K562 (cell line): ENCODE measurements at regions not wholly inside any gene's neighbourhood (a gene's known extent, or its start where the extent isn't known, plus 50 kb on each side); places are given as distances from the start of the nearest gene placed in this dataset.

Experiments
- ATAC-seq: fragments of 200-7000 bp; cut with Tn5 transposase; 3 replicates; pipeline ENCODE4 v1.9.1; 2020; ENCODE audit warnings: moderate library complexity
- BruUV-seq: library from RNA; stranded (reverse); fragments of 400-500 nt; replicated peaks from 2 replicates; lab custom pipeline; 2021; lab: Mats Ljungman, UMichigan
- CTCF ChIA-PET: fragments of 300-600 bp; formaldehyde crosslinking; extraction: SDS; loops from one replicate; lab custom pipeline; 2021; ENCODE audit warnings: low intra/inter-chr PET ratio; lab: Yijun Ruan, JAX
- POLR2A ChIA-PET: fragments of 300-600, 350-650 bp; sonication (Branson Sonifier 250); formaldehyde crosslinking; extraction: SDS; loops from one replicate; lab custom pipeline; 2021; ENCODE audit warnings: antibody characterized with exemption, inconsistent platforms; lab: Yijun Ruan, JAX
- DNase-seq, 4 experiments: peaks; one replicate each; pipeline versions ENCODE4 v3.0.0 to v3.0.0-alpha.2; 2011 to 2018; ENCODE audit warnings: low spot score in 3 of 4, mixed read lengths in 3 of 4; ENCODE audit errors: extremely low read depth in 1 of 4
- FAIRE-seq: peaks from 2 replicates; lab custom pipeline; 2011; peaks lifted over from hg19 to GRCh38; lab: Jason Lieb, UNC
- H2AFZ ChIP-seq: 2 replicates; pipeline ENCODE4 v1.6.0; 2011; ENCODE audit warnings: low read depth, low read length, control low read depth, inconsistent platforms
- H3K27ac ChIP-seq: fragments of 200-600 bp; 3 replicates; pipeline ENCODE4 v1.8.0; 2011; ENCODE audit warnings: low read depth, mild to moderate bottlenecking, control low read depth, inconsistent platforms, low read length, moderate library complexity, mixed read lengths; ENCODE audit errors: extremely low read depth
- H3K27me3 ChIP-seq, 2 experiments: fragments of 300-600 bp in 1 of 2; 2 replicates in 1 of 2; 3 replicates in 1 of 2; pipeline versions ENCODE4 v1.6.0 to v1.8.0; 2011; ENCODE audit warnings: inconsistent platforms in 2 of 2, low read length in 2 of 2, mild to moderate bottlenecking in 1 of 2, mixed read lengths in 1 of 2, moderate library complexity in 1 of 2; ENCODE audit not compliant: control insufficient read depth in 2 of 2, insufficient read depth in 2 of 2
- H3K36me3 ChIP-seq: fragments of 300-600 bp; 3 replicates; pipeline ENCODE4 v1.8.0; 2011; ENCODE audit warnings: mild to moderate bottlenecking, low read length, inconsistent platforms; ENCODE audit not compliant: control insufficient read depth, insufficient read depth
- H3K4me1 ChIP-seq, 2 experiments: fragments of 200-600 bp in 1 of 2; replicated peaks in 1 of 2; 2 replicates in 1 of 2; 3 replicates in 1 of 2; pipeline versions ENCODE4 v1.5.1 to v1.8.0; 2011; ENCODE audit warnings: inconsistent platforms in 2 of 2, low read length in 2 of 2, mild to moderate bottlenecking in 1 of 2, mixed read lengths in 1 of 2, moderate library complexity in 1 of 2; ENCODE audit not compliant: control insufficient read depth in 2 of 2, insufficient read depth in 2 of 2
- H3K4me2 ChIP-seq: 2 replicates; pipeline ENCODE4 v1.6.1; 2011; ENCODE audit warnings: low read length, control low read depth, inconsistent platforms, mixed read lengths; ENCODE audit not compliant: insufficient read depth
- H3K4me3 ChIP-seq: fragments of 200-600 bp; sonication (generic), shearing (Covaris generic); 2 replicates; pipeline ENCODE4 v1.5.1; 2016; ENCODE audit warnings: control low read depth, inconsistent platforms
- H3K79me2 ChIP-seq: fragments of 200-600 bp; 3 replicates; pipeline ENCODE4 v1.8.0; 2011; ENCODE audit warnings: low read length, inconsistent platforms; ENCODE audit not compliant: control insufficient read depth, insufficient read depth
- H3K9ac ChIP-seq, 2 experiments: 2 replicates each; pipeline versions ENCODE4 v1.6.0 to v1.6.1; 2011; ENCODE audit warnings: low read depth in 2 of 2, low read length in 2 of 2, control low read depth in 1 of 2, inconsistent platforms in 1 of 2, mild to moderate bottlenecking in 1 of 2, mixed read lengths in 1 of 2; ENCODE audit not compliant: insufficient read depth in 1 of 2
- H3K9me1 ChIP-seq: one replicate; pipeline ENCODE4 v1.6.0; 2011; ENCODE audit warnings: inconsistent platforms, mild to moderate bottlenecking, low read length, moderate library complexity; ENCODE audit not compliant: control insufficient read depth, insufficient read depth
- H3K9me3 ChIP-seq: replicated peaks from 2 replicates; pipeline ENCODE4 v1.5.1; 2011; ENCODE audit warnings: low read depth, low read length, inconsistent platforms; ENCODE audit not compliant: control insufficient read depth, insufficient read depth
- H4K20me1 ChIP-seq: replicated peaks from 2 replicates; pipeline ENCODE4 v1.6.1; 2011; ENCODE audit warnings: low read length, inconsistent platforms, mixed read lengths; ENCODE audit not compliant: control insufficient read depth, insufficient read depth
- CBX2 ChIP-seq: fragments of 200-600 bp; sonication (generic); IDR thresholded peaks from one replicate; pipeline ENCODE4 v1.6.1; 2012; ENCODE audit warnings: mild to moderate bottlenecking, low read length, inconsistent platforms; ENCODE audit not compliant: insufficient read depth, poor library complexity, severe bottlenecking
- HNRNPUL1 ChIP-seq: fragments of 200-400 bp; formaldehyde crosslinking; IDR thresholded peaks from 2 replicates; pipeline ENCODE4 v1.6.1; 2017; ENCODE audit warnings: low read length
- ILF3 ChIP-seq: fragments of 450-650 bp; IDR thresholded peaks from 2 replicates; pipeline ENCODE4 v1.6.1; 2018; ENCODE audit warnings: antibody characterized with exemption, mild to moderate bottlenecking, moderate library complexity, borderline replicate concordance
- LEF1 ChIP-seq: fragments of 450-650 bp; IDR thresholded peaks from 2 replicates; pipeline ENCODE4 v1.6.1; 2016; ENCODE audit warnings: mild to moderate bottlenecking
- PCBP1 ChIP-seq: fragments of 200-400 bp; formaldehyde crosslinking; IDR thresholded peaks from 2 replicates; pipeline ENCODE4 v1.6.1; 2018; ENCODE audit warnings: mild to moderate bottlenecking, low read depth, low read length; ENCODE audit not compliant: poor library complexity, severe bottlenecking
- ZNF253 ChIP-seq: fragments of 250-450 bp; sonication (Bioruptor Pico); conservative IDR thresholded peaks from 2 replicates; pipeline ENCODE4 v1.6.1; 2021; ENCODE audit warnings: mild to moderate bottlenecking
- WGBS: fragments of 100-300 bp; shearing (Covaris generic); methylation state at CpG from one replicate; pipeline ENCODE4 v1.1.6; 2016; ENCODE audit warnings: low coverage, mixed read lengths; ENCODE audit not compliant: insufficient coverage; ENCODE audit errors: missing lambda C conversion rate; 5-methylcytosine and 5-hydroxymethylcytosine counted together
- in situ Hi-C: fragments of 300-500 bp; cut with MboI; formaldehyde crosslinking; loops from 4 replicates; pipeline ENCODE4 v1.15.0; 2018; ENCODE audit warnings: inconsistent platforms, mixed read lengths
- intact Hi-C: fragments of 100-400 bp; cut with micrococcal nuclease; formaldehyde crosslinking; loops from 2 replicates; pipeline ENCODE4 v1.14.2; 2022

GRCh38 chr6:156189714-156190113, 587.5 kb upstream of the ARID1B start:
- no peaks in the 10 kb centered on the region for H4K20me1 ChIP-seq
- no peak overlapping the region for H3K4me3 ChIP-seq
- ATAC-seq (no peak), DNase-seq (no peak), FAIRE-seq (no peak)
- no peak overlapping the region for H3K9ac ChIP-seq
- H3K27me3 ChIP-seq, result no peaks in the 10 kb centered on the region
- no peak overlapping the region for H2AFZ ChIP-seq
- no TSS peak for BruUV-seq
- no peak overlapping the region for H3K4me2 ChIP-seq
- in situ Hi-C loops, result no loop called here
- TF ChIP-seq PCBP1 (no peak), LEF1 (no peak)
- no peaks in the 10 kb centered on the region for H3K9me3 ChIP-seq
- H3K9me1 ChIP-seq, result no peaks in the 10 kb centered on the region
- ChIA-PET POLR2A (no interaction called here), CTCF (no interaction called here)
- intact Hi-C loops, result no loop called here
- H3K4me1 ChIP-seq, result no peaks in the 10 kb centered on the region
- H3K27ac ChIP-seq, result no peak overlapping the region
- no peaks in the 10 kb centered on the region for H3K36me3 ChIP-seq
- no peaks in the 10 kb centered on the region for H3K79me2 ChIP-seq

GRCh38 chr6:156189195-156189594, 588.0 kb upstream of the ARID1B start:
- Histone ChIP-seq H3K4me2 (no peak overlapping the region), H3K9me3 (no peaks in the 10 kb centered on the region), H3K27me3 (no peaks in the 10 kb centered on the region), H3K9me1 (no peaks in the 10 kb centered on the region), H2AFZ (no peak overlapping the region), H4K20me1 (no peaks in the 10 kb centered on the region), H3K9ac (no peak overlapping the region), H3K36me3 (no peaks in the 10 kb centered on the region), H3K79me2 (no peaks in the 10 kb centered on the region), H3K4me3 (no peak overlapping the region), H3K27ac (no peak overlapping the region), H3K4me1 (no peaks in the 10 kb centered on the region)
- TF ChIP-seq CBX2 (no peak), ILF3 (no peak), ZNF253 (CRISPR knock-in tag) (no peak), HNRNPUL1 (no peak)
- ChIA-PET CTCF (no interaction called here), POLR2A (no interaction called here)
- 0% methylated on average over 2 of the region's 2 CpGs for WGBS
- ATAC-seq (no peak), FAIRE-seq (no peak), DNase-seq (no peak)
- intact Hi-C loops, result no loop called here
- in situ Hi-C loops, result no loop called here
- BruUV-seq, result no TSS peak
